CD4-positive, alpha-beta T cell treated with Interleukin-6 at 100 ng/mL for 8 hours (primary cell): ENCODE measurements at regions not wholly inside any gene's neighbourhood (a gene's known extent, or its start where the extent isn't known, plus 50 kb on each side); places are given as distances from the start of the nearest gene placed in this dataset.
"Not testable (repeated sequence)": the region's sequence is repeated elsewhere in the genome, so short reads cannot be mapped to it uniquely, and the experiment has no call there.

Source experiments
- DNase-seq: peaks from one replicate; pipeline ENCODE4 v3.0.0-alpha.2; 2020; ENCODE audit warnings: mixed read lengths, low spot score

DNA sequence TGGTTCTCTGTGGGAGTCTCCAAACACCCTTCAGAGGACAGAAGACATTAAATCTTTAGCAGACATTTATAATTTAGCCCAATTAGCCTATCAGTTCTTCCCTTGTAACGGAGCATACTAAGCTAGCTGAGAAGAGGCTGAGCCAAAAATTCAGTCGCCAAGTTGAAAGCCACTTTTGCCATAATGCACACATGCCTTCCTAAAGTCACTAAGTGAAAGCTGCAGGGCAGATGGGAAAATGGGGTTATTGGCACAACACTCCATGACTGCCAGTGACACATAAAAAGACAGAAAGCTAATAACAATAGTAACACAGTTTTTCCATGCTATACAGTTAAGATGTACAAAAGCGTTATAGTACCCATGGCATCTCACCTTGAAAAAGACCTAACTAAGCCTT is 176.2 kb downstream of the DIRAS2 start:
- DNase-seq: no peak

DNA sequence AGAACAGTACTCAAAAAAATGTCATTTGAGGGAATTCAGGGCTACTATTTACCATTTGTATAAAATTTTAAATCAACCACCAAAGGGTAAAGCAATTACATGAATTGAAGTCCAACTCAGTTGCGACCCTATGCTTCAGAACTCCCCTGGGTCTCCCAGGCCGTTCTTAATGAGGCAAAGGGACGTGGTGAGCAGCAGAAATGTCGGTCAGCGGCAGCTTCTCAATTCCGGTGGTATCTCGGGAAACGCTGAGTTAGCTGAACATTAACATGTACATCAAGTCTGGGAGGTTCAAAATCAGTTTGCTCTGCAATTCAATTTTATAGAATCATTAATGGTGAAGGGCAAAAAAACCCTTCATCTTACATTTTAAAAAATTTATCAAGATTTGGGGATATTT is 173.2 kb downstream of the DIRAS2 start:
- DNase-seq: no peak

DNA sequence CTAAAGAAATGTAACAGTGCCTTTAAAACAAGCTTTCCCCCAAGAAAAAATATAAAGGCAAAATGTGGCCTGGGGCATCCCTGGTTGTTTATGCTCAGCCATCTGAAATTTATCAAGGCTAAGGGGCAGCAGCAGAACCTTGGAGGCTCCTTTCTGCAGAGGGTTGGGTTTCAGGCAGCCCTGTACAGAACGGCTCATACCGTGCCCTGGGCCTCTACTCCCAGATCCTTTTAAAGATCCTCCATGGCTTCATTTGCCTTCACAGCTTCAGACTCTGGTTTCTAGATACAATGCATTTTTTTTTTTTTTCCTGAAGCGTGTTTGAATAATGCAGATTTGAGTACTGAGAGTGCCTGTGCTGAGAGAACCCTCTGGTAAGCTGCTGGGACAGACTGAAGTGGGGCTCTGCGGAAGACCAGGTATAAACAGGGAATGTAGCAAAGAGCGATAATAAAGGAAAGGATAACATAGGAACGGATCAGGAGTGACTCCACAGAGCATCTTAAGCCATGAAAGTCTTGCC is 172.7 kb downstream of the DIRAS2 start:
- no peak for DNase-seq

DNA sequence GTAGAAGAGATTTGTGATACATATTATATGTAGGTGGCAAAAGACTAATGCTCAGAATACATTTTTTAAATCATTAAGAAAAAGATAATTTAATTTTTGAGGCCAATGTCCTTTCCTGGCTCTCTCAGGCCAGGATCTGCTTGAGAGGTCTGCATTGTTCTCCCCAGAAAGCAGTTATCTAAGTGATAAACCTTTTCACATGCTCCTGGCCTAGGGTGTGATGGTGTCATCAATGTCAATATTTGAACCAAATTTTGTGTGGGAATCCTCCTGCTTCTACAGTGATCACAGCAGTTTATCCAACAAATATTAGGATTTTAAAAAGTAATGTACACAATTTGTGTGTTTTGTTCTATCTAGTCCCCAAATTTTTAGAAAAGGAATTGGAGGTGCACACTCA is 166.6 kb downstream of the DIRAS2 start:
- no peak for DNase-seq

DNA sequence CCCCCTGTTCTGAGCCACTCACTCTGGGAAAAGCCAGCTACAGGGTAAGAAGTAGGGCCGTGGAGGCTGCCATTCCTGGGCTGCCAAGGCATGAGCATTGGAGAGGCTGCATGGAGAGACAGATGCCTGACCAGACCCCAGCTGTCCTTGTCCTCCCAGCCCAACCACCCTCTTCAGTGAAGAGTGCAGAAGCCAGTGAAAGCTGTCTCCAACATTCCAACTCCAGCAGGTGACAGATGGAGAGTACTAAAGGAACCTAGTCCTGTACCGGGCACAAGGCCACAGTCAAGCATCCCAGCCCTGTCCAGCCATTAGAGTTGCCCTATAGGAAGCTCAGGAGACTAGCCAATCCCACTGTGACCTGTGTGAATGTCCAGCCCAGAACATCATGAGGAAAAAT is 165.1 kb downstream of the DIRAS2 start:
- no peak for DNase-seq

DNA sequence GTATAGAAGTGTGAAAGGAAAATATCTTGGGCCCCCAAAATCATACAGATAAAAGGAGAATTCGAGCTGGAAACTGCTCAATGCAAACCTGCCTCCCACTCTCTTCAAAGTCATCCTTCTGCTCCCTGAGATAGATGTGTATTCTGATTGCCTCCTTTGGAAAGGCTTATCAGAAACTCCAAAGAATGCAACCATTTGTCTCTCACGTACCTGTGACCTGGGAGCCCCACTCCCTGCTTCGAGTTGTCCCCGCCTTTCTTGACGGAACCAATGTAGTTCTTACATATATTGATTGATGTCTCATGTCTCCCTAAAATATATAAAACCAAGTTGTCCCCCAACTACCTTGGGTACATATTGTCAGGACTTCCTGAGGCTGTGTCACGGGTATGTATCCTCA is 163.8 kb downstream of the DIRAS2 start:
- DNase-seq: no peak

DNA sequence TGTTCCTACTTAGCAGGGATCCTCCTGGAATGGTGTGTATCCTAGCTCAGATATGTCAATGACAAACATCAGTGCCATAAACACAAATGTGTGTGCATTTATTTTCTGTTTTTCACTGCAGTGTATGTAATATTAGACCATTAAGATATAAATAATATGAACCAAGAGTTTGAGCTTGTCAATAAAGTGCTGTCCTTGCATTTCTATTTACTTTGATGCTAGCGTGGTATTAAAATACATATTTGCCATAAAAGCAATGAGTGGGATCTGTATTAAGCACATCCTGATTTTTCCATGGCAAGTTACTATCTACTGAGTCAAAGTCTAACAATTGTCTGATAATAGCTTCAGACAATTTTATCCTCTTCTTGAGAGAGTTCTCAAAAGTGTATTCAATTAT is 157.6 kb downstream of the DIRAS2 start:
- DNase-seq: no peak

DNA sequence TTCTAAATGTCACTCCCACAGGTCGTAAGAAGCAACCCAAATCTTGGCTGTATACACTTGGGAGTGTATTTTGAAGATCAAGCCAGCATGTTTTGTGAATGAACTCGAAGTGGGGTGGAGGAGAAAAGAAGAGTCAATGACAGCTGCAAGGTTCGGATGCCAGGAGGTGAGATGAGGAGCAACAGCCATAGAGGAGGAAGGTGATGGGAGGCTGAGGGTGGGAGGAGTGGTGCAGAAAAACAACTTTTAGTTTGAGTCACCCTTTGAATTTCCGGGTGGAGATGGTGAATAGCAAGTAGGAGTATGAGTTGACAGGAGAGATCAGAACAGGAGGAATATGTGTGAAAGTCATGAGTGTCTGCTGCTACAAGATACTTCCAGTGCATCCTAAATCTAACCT is 153.6 kb downstream of the DIRAS2 start:
- DNase-seq: no peak

DNA sequence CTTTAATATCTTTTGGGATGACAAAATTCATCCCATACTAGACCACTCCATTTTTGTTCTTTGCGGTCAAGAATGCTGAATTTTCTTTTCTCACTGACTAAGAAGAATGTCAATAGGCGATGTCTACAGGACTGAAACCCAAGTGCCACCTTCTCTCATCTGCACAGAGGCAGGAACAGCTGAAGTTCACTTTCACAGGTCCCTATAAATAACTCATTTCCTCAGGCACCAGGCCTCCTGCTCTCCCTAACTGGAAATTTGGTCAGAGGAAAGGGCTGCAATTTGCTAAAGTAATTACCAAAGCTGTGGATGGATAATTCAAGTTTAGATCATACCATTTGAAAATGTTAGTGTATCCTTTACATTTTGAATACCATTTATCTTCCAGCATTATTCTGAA is 142.9 kb downstream of the DIRAS2 start:
- DNase-seq: no peak

DNA sequence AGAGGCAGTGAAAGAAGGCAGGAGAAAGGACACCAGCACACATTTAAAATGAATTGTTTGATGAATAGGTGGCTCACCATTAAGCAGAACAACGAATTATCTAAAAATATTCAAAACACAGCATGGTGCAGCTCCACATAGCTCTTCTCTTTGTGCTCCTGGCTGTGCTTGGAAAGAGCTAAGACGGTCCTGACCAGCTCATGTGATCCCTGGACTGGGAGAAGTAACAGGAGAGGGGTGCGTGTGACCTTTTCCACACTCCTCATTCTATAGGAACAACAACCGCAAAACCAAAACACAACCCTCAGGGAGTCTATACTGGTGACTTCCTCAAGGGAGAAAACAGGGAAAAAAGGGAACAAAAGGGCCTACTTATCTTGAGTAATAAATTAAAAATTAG is 140.5 kb downstream of the DIRAS2 start:
- no peak for DNase-seq

DNA sequence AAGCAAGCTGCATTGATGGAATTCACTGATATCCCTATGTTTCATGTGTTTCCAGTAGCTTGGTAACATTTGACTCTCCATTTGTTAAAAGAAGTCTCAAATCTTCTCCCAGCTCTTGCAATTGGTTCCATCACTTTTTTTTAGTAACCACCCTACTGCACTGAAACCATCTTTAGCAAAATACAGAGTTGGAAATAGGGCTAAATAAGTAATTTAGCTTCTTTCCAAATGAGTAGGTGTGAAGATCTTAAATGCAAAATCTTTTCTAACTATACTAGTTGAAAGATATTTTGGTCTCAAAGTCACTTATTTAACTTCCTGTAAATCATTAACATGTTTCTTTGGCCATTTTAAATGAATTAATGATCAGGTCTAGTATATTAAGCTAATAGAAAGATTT is 138.1 kb downstream of the DIRAS2 start:
- DNase-seq: no peak

DNA sequence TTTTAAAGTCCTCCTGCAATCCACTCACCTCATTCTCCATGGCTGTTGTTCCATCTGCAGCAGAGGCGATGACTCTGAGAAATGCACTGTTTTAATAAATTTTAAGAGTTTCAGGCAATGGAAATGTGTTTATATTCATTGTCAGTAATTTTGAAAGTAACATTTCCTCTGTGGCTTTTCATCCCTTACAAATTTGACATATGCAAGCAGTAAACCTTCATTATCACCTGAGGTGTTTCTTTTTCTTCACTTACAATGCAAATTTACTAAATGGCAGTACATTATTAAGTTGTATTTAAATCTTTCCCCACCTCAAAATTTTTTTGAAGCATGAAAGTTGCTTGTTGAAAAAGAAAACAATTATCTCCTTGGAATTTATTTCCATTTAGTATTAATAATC is 136.9 kb downstream of the DIRAS2 start:
- no peak for DNase-seq

DNA sequence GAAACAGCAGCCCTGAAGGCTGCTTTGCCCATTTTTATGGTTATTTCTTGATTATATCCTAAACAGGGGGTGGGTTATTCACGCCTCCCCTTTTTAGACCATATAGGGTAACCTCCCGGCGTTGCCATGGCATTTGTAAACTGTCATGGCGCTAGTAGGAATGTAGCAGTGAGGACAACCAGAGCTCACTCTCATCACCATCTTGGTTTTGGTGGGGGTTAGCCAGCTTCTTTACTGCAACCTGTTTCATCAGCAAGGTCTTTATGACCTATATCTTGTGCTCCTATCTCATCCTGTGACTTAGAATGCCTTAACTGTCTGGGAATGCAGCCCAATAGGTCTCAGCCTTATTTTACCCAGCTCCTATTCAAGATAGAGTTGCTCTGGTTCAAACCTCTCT is 136.2 kb downstream of the DIRAS2 start:
- DNase-seq: not testable (repeated sequence)

DNA sequence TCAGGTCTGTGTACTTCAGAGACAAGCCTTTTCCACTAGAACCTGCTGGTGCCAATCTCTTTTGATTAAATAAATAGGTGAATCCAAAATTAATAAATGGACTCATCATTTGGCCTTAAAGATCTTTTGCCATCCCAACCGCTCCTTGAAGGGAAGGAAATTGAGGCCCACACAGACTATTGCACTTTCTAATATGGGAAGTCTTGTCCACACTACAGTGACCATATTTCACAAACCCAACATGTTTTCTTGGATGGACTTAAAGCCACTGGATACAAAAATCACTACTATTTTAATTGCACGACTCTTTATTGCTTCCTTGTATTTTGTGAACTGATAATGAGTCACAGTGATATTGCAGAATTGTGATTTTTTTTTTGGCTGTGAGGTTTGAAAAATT is 135.0 kb downstream of the DIRAS2 start:
- no peak for DNase-seq

DNA sequence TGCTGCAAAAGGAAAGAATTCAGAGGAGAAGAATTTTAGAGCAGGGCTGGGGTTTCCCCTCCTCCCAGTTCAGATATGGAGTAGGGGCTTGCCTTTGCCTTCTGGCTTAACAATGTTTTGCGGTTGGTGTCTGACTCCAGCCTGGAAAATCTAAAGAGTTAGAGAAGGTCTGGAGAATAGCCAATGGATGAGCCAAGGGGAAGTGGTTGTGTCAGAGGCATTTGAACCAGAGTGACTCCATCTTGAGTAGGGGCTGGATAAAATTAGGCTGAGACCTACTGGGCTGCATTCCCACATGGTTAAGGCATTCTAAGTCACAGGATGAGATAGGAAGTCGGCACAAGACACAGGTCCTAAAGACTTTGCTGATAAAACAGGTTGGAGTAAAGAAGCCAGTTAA is 133.7 kb downstream of the DIRAS2 start:
- DNase-seq: no peak

DNA sequence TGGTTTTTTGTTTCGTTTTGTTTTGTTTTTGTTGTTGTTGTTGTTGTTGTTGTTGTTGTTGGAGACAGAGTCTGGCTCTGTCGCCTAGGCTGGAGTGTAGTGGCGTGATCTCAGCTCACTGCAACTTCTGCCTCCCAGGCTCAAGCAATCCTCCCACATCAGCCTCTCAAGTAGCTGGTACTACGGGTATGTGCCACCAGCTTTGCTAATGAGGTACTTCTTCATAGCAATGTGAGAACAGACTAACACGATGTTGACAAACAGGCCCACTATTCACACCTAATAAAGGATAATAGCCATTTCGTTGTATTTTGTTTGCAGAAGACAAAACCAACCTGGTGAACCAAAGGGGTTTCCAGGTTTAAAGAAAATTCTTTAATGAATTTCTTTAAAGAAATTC is 130.9 kb downstream of the DIRAS2 start:
- DNase-seq: no peak

DNA sequence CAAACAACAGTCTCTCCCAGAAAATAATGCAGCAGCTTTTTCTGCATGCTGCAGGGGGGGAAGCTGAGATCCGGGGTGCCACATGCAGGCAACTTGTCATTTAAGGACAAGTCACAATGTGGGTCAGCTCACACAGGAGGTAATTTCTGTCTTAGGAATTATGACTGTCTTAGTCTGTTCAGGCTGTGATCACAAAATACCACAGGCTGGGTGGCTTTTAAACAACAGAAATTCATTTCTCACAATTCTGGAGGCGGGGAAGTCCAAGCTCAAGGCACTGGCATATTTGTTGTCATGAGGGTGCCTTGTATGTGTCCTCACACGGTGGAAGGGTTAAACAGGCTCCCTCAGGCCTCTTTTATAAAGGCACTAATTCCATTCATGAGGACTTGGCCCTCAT is 127.7 kb downstream of the DIRAS2 start:
- no peak for DNase-seq

DNA sequence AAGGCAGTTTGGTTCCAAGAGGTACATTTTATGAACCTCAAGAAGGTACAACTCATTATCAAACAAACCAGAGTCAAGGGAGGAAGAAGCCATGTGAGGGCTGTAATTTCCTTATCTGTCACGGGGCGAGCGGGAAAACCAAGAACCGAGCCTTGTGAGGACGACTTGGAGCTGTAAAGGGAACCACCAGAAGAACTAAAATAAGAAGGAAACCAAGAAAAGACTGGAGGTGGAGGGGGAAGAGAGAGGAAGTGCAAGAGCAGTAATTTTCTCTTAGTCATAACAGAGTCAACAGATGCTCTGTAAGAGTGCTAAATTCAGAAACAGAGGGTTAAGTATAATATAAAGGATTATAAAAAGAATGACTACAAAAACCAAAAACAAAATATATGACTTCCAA is 127.1 kb downstream of the DIRAS2 start:
- DNase-seq: no peak

DNA sequence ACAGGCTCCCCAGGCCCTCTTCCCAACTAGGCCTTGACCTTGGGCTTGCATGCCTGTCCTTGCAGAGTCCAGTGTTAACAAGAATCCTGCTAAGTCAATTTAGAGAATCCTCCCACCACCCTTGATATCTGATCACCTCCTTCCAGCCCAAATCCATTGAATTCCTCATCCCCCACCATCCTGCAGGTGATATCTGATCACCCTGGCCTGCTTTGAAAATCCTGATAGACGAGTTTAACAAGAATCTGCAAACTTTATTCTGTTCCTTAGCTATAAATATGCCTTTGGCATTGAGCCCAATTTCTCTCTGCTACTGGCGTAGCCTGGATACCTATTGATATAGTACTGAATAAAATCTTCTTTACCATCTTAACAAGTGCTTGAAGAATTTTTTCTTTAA is 125.5 kb downstream of the DIRAS2 start:
- no peak for DNase-seq

DNA sequence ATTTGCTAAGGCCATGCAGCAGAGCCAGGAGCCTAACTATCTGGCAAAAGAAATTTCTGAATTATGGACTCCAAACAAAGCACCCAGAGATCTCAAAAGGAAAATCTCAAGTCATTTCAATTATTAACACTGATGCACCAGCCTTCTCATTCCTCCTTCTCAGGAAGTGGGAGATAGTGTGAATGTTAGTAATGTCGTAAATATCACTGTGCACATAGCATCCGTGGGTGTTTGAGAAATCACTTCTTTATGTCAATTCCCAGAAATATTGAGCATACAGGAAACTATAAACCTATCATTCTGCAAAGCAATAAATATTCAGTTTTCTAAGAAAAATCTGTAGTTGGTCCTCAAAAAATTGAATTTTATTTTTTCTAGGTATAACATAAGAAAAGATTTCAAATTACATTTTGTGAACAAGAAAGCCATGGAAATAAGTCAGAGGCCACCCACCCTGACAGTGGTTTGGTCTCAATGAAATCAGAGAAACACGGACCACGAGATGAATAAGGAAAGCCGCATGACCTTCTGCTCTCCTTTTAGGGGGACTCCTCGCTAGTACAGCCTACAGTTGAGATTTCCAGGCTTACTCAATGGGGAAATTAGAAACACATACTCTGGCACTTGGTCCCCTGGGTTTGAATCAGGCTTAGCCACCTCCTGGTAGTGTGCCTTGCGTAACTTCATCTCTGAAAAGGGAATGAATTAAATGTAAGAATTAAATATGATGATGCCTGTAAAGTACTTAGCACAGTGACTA is 120.6 kb downstream of the DIRAS2 start:
- DNase-seq: no peak

DNA sequence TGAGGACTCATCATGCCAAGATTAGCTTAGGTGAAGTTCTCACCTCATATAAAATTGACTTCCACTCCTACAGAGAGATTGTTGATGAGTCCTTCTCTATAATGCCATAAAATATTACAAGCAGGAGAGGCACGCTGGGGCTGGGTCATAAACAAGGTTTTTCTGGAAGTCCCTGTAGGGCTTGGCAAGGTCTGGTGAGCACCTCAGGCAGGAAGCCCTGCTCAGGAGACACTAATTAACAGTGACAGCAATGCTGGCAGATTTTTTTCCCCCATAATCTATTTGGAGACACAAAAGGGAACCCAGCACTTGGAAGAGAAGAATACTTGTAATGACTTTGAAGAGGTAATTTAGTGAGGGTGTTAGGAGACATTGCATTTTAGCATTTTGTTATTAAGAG is 118.7 kb downstream of the DIRAS2 start:
- no peak for DNase-seq

DNA sequence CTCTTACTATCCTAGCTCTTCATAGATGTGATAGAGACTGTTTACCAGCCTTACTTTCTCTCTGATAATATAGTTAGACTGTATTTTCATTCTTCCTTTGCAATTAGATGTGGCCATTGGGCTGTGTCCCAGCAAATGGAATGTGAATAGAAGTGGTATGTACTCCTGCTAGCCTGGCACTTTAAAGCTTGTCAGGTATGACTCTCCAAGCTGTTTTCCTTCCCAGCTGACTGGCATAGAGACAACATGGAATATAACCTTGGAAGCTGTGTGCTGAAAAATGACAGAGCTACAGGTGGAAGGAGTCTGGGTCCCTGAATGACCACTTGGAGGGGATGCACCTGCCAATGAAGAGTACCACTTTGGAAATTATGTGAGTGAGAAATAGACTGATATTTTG is 116.2 kb downstream of the DIRAS2 start:
- DNase-seq: no peak

DNA sequence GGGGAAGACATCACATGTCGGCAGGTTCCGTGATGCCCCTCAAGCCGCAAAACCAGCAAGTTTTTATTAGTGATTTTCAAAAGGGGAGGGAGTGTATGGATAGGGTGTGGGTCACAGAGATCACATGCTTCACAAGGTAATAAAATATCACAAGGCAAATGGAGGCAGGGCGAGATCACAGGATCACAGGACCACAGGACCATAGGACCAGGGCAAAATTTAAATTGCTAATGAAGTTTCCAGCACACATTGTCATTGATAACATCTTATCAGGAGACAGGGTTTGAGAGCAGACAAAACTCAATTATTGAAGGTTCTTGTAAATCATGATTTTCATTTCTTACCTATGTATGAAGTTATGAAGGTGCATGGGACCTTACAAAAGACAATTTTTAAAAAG is 106.5 kb downstream of the DIRAS2 start:
- not testable (repeated sequence) for DNase-seq

DNA sequence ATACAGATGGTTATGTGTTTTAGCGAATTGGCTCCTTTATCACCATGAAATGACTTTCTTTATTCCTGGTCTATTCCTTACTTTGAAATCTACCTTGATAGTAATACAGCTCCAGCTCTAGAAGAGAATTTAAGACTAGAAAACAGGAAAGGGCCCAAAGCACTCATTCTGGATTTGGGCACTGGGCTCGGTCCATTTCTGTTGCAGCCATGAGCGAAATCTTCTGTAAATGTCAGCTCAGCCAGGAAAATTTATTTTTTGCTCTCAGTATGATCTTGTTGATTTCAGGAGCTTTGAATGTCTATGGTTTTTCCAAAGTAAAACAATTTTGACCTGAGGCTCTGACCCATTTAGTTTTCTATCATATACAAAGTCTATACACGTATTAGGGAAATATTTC is 104.1 kb downstream of the DIRAS2 start:
- no peak for DNase-seq
